ENCODE measurements at regions not wholly inside any gene's neighbourhood (a gene's known extent, or its start where the extent isn't known, plus 50 kb on each side); places are given as distances from the start of the nearest gene placed in this dataset.

GRCh38 chr12:47361389-47362021 is 281.7 kb upstream of the AMIGO2 start:
- TF ChIP-seq POLR2AphosphoS5 (IDR thresholded peaks at IDR 0.05; ENCODE audit: low read depth, low read length) (no peak), SIN3A (IDR thresholded peaks at IDR 0.05; ENCODE audit: borderline replicate concordance, insufficient read depth, low read length) (no peak)
